ENCODE measurements at regions not wholly inside any gene's neighbourhood (a gene's known extent, or its start where the extent isn't known, plus 50 kb on each side); places are given as distances from the start of the nearest gene placed in this dataset.
A peak's percentile ranks its signal among the peaks of the same experiment; 100 is the strongest.
"Not testable (repeated sequence)": the region's sequence is repeated elsewhere in the genome, so short reads cannot be mapped to it uniquely, and the experiment has no call there.

DNA sequence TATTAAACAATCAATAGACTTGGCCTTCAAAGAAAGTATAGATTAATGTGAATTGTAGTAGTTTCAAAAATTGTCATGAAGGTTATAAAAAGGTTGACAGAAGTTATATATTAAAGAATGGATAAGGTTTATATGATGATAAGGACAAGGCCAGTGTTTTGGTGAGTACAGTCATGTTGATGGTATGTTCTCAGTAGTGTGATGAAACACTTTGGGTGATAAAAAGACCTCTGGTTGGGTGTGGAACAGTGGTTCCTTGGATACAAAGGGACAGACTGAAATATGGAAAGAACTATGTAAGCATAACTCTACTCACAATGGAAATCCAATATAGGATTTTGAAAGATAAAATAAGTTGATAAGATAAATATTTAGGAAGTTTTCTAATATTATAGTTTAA lies 866.3 kb downstream of the ANKRD7 start:
- no peak for DNase-seq (ENCODE audit: low read depth, low spot score)
- Histone ChIP-seq H3K9me3 (ENCODE audit: low read depth, low read length) (no peaks in the 10 kb centered on the region), H3K4me3 (no peak overlapping the region), H3K36me3 (ENCODE audit: insufficient read depth, low read length) (no peaks in the 10 kb centered on the region), H3K27ac (no peak overlapping the region), H3K9ac (ENCODE audit: insufficient read length) (no peak overlapping the region)
- no peak for TF ChIP-seq EZH2 (IDR thresholded peaks at IDR 0.05)
- TF ChIP-seq POLR2AphosphoS5 (IDR thresholded peaks at IDR 0.05; ENCODE audit: borderline replicate concordance, low read depth, low read length): no peak
- no peak for TF ChIP-seq FOXP2 (optimal IDR thresholded peaks at IDR 0.05; ENCODE audit: control extremely low read depth, extremely low read length, insufficient read depth)

DNA sequence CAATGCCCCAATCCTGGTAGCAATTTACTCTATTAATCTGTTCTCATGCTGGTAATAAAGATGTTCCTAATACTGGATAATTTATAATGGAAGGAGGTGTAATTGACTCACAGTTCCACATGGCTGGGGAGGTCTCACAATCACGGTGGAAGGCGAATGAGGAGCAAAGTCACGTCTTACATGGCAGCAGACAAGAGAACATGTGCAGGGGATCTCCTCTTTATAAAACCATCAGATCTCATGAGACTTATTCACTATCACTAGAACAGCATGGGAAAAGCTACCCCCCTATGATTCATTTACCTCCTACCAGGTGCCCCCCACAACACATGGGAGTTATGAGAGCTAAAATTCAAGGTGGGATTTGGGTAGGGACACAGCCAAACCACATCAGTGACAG lies 872.2 kb downstream of the ANKRD7 start:
- DNase-seq (ENCODE audit: low read depth, low spot score): no peak
- Histone ChIP-seq H3K36me3 (ENCODE audit: insufficient read depth, low read length) (no peaks in the 10 kb centered on the region), H3K27ac (no peak overlapping the region), H3K4me3 (no peak overlapping the region), H3K9ac (ENCODE audit: insufficient read length) (no peak overlapping the region), H3K9me3 (ENCODE audit: low read depth, low read length) (no peaks in the 10 kb centered on the region)
- no peak for TF ChIP-seq POLR2AphosphoS5 (IDR thresholded peaks at IDR 0.05; ENCODE audit: borderline replicate concordance, low read depth, low read length)
- TF ChIP-seq EZH2 (IDR thresholded peaks at IDR 0.05): no peak
- TF ChIP-seq FOXP2 (optimal IDR thresholded peaks at IDR 0.05; ENCODE audit: control extremely low read depth, extremely low read length, insufficient read depth): no peak

DNA sequence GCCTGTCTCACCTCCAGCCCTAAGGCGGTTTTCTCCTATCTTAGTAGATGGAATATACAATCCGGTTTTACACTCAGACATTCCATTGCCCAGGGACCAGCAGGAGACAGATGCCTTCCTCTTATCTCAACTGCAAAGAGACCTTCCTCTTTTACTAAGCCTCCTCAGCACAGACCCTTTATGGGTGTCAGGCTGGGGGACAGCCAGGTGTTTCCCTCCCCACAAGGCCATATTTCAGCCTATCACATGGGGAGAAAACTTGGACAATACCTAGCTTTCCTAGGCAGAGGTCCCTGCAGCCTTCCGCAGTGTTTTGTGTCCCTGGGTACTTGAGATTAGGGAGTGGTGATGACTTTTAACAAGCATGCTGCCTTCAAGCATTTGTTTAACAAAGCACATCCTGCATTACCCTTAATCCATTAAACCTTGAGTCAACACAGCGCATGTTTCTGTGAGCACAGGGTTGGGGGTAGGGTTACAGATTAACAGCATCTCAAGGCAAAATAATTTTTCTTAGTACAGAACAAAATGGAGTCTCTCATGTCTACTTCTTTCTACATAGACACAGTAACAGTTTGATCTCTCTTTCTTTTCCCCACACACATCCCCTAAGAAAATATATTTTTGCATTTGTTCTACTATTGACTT lies 876.2 kb downstream of the ANKRD7 start:
- not testable (repeated sequence) for H3K36me3 ChIP-seq (ENCODE audit: insufficient read depth, low read length); H3K9me3 ChIP-seq (ENCODE audit: low read depth, low read length); H3K4me3 ChIP-seq; DNase-seq (ENCODE audit: low read depth, low spot score); H3K27ac ChIP-seq; H3K9ac ChIP-seq (ENCODE audit: insufficient read length)

DNA sequence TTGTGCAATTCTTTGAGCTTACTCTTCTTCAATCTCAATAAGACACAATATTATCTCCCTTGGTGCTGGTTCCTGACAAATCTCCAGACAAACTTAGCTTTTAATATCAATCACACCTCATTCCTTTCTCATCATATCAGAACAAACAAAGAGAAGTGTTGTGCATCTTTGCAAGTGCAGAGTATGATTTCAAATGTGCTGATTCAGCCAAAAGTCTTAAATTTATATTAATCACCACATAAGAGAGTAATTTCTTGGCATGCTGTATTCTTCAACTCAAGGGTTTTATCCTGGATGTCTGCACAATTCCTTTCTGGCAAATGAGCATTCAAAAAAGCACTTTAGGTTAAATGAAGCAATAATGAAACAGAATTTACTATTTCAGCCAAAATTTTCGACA lies 877.8 kb downstream of the ANKRD7 start:
- Histone ChIP-seq H3K4me3 (no peak overlapping the region), H3K9ac (ENCODE audit: insufficient read length) (no peak overlapping the region), H3K9me3 (ENCODE audit: low read depth, low read length) (no peaks in the 10 kb centered on the region), H3K27ac (no peak overlapping the region), H3K36me3 (ENCODE audit: insufficient read depth, low read length) (no peaks in the 10 kb centered on the region)
- no peak for DNase-seq (ENCODE audit: low read depth, low spot score)
- no peak for TF ChIP-seq POLR2AphosphoS5 (IDR thresholded peaks at IDR 0.05; ENCODE audit: borderline replicate concordance, low read depth, low read length)
- TF ChIP-seq FOXP2 (optimal IDR thresholded peaks at IDR 0.05; ENCODE audit: control extremely low read depth, extremely low read length, insufficient read depth): no peak
- TF ChIP-seq EZH2 (IDR thresholded peaks at IDR 0.05): no peak

DNA sequence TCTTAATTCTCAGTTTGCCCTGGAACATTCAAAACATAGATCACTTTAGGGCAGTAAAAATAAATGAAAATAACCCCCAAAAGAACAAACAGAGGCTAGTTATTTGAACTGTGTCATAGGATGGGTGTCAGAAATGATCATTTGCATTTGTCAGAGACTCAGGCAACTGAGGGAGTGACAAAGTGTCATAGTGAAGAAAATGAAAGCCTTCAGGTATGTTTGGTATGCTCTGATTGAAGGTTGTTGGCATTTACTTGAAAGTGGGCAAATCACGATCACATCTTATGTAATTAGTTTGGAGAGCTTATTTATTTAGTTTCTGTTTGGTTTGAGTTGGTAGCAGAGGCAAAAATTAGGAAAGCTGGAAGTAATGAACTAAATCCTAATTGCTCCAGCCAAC lies 880.9 kb downstream of the ANKRD7 start:
- H3K9ac ChIP-seq (ENCODE audit: insufficient read length): no peak overlapping the region
- no peak for DNase-seq (ENCODE audit: low read depth, low spot score)
- peaks cover 4% of the 10 kb centered on the region; the same call in 1 of the 2 replicates for H3K9me3 ChIP-seq (ENCODE audit: low read depth, low read length)
- no peak overlapping the region for H3K27ac ChIP-seq
- TF ChIP-seq EZH2 (IDR thresholded peaks at IDR 0.05) (no peak), POLR2AphosphoS5 (IDR thresholded peaks at IDR 0.05; ENCODE audit: borderline replicate concordance, low read depth, low read length) (no peak)
- H3K36me3 ChIP-seq (ENCODE audit: insufficient read depth, low read length): no peaks in the 10 kb centered on the region
- no peak overlapping the region for H3K4me3 ChIP-seq

DNA sequence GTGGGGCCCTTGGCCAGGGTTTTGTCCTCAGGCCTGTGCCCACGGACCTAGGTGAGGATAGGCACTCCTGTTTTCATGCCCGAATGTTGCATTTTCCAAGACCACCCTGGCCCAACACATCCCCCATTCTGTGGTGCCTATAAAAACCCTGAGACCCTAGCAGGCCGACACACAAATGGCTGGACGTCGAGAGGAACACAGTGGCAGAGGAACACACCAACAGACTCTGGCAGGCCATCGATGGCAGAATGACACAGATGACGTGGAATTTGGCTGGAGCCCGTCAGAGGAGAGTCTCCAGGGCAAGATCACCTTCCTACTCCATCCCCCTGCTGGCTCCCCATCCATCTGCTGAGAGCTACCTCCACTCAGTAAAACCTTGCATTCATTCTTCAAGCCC lies 898.8 kb downstream of the ANKRD7 start:
- Histone ChIP-seq H3K27ac (no peak overlapping the region), H3K4me3 (no peak overlapping the region), H3K9me3 (ENCODE audit: low read depth, low read length) (no peaks in the 10 kb centered on the region), H3K9ac (ENCODE audit: insufficient read length) (no peak overlapping the region), H3K36me3 (ENCODE audit: insufficient read depth, low read length) (no peaks in the 10 kb centered on the region)
- DNase-seq (ENCODE audit: low read depth, low spot score): no peak
- TF ChIP-seq POLR2AphosphoS5 (IDR thresholded peaks at IDR 0.05; ENCODE audit: borderline replicate concordance, low read depth, low read length) (no peak), EZH2 (IDR thresholded peaks at IDR 0.05) (no peak), FOXP2 (optimal IDR thresholded peaks at IDR 0.05; ENCODE audit: control extremely low read depth, extremely low read length, insufficient read depth) (no peak)

DNA sequence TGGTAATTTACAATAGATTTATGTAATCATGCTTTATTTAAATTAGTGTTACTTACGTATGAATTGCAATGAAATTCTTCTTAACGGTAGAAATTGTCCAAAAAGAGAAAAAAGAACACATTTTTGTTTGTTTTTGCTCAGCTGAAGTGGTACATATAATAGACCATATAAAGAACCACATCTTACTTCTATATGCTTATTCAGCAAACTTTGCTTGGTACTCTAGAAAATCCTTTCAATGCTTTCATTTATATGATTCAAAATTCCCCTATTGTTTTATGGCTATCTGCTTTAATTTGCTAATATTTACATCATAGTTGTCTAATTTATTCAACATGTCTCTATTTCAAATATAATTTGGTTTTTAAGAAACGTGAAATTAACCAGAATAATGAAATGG lies 903.2 kb downstream of the ANKRD7 start:
- no peak for TF ChIP-seq FOXP2 (optimal IDR thresholded peaks at IDR 0.05; ENCODE audit: control extremely low read depth, extremely low read length, insufficient read depth)
- TF ChIP-seq POLR2AphosphoS5 (IDR thresholded peaks at IDR 0.05; ENCODE audit: borderline replicate concordance, low read depth, low read length): no peak
- no peak for TF ChIP-seq EZH2 (IDR thresholded peaks at IDR 0.05)
- no peak overlapping the region for H3K27ac ChIP-seq
- no peaks in the 10 kb centered on the region for H3K9me3 ChIP-seq (ENCODE audit: low read depth, low read length)
- H3K4me3 ChIP-seq: no peak overlapping the region
- no peaks in the 10 kb centered on the region for H3K36me3 ChIP-seq (ENCODE audit: insufficient read depth, low read length)
- no peak overlapping the region for H3K9ac ChIP-seq (ENCODE audit: insufficient read length)
- no peak for DNase-seq (ENCODE audit: low read depth, low spot score)

DNA sequence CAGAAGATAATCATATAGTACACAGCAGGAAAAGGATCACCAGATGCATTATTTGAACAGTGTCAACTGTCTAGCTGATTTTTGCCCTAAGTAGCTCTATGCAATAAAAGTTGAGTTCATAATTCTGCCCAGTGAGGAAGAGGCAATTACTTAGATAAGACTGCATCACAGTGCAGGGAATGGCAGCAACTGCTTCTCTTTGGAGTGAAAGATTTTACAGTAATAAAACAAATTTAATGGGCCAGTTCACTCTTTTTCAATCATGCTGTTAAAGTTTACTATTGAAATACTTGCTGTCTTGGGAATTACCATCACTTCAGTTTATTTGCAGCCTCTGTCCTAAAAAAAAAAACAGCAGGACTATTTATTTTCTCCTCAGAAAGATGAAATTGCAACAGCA lies 907.9 kb downstream of the ANKRD7 start:
- no peak overlapping the region for H3K4me3 ChIP-seq
- TF ChIP-seq EZH2 (IDR thresholded peaks at IDR 0.05) (no peak), POLR2AphosphoS5 (IDR thresholded peaks at IDR 0.05; ENCODE audit: borderline replicate concordance, low read depth, low read length) (no peak), FOXP2 (optimal IDR thresholded peaks at IDR 0.05; ENCODE audit: control extremely low read depth, extremely low read length, insufficient read depth) (no peak)
- H3K36me3 ChIP-seq (ENCODE audit: insufficient read depth, low read length): no peaks in the 10 kb centered on the region
- no peaks in the 10 kb centered on the region for H3K9me3 ChIP-seq (ENCODE audit: low read depth, low read length)
- no peak for DNase-seq (ENCODE audit: low read depth, low spot score)
- no peak overlapping the region for H3K9ac ChIP-seq (ENCODE audit: insufficient read length)
- H3K27ac ChIP-seq: 0 out of 2 replicates have a peak overlapping the region, but pooled peaks have one; percentile 19

DNA sequence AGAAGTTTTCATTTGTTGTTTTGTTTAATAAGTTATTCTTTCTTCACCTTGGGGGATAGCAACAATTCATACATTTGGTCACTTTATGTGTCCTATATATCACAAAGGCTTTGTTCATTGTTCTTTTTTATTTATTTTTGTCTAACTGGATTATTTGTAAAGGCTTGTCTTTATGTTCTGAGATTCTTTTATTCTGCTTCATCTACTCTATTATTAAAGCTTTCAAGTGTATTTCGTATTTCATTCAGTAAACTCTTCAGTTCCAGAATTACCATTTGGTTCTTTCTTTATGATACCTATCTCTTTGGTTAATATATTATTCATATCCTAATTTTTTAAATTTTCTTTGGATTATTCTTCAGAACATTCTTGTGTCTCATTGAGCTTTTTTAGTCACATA lies 942.9 kb downstream of the ANKRD7 start:
- DNase-seq (ENCODE audit: low read depth, low spot score): no peak
- no peak overlapping the region for H3K4me3 ChIP-seq
- TF ChIP-seq FOXP2 (optimal IDR thresholded peaks at IDR 0.05; ENCODE audit: control extremely low read depth, extremely low read length, insufficient read depth): no peak
- TF ChIP-seq EZH2 (IDR thresholded peaks at IDR 0.05): no peak
- no peak for TF ChIP-seq POLR2AphosphoS5 (IDR thresholded peaks at IDR 0.05; ENCODE audit: borderline replicate concordance, low read depth, low read length)
- peaks cover 14% of the 10 kb centered on the region; the same call in 1 of the 2 replicates for H3K9me3 ChIP-seq (ENCODE audit: low read depth, low read length)
- H3K9ac ChIP-seq (ENCODE audit: insufficient read length): no peak overlapping the region
- H3K27ac ChIP-seq: no peak overlapping the region
- no peaks in the 10 kb centered on the region for H3K36me3 ChIP-seq (ENCODE audit: insufficient read depth, low read length)
